ENCODE measurements at regions not wholly inside any gene's neighbourhood (a gene's known extent, or its start where the extent isn't known, plus 50 kb on each side); places are given as distances from the start of the nearest gene placed in this dataset.

- no peaks in the 10 kb centered on the region for H3K27me3 ChIP-seq (ENCODE audit: control insufficient read depth in 1 of 2, insufficient read depth in 2 of 2, low read length in 2 of 2)
- H3K27ac ChIP-seq (ENCODE audit: low read depth, low read length): no peak overlapping the region
- no peaks in the 10 kb centered on the region for H3K9me3 ChIP-seq (ENCODE audit: control insufficient read depth in 1 of 2, low read length in 2 of 2)
- no peak overlapping the region for H3K9ac ChIP-seq (ENCODE audit: low read depth in 1 of 2, low read length in 2 of 2)
- no peaks in the 10 kb centered on the region for H3K36me3 ChIP-seq (ENCODE audit: control insufficient read depth in 1 of 2, insufficient read depth in 2 of 2, low read length in 2 of 2)
- no peak overlapping the region for H3K4me3 ChIP-seq (ENCODE audit: low read depth in 1 of 2, low read length in 2 of 2)
- H3K4me1 ChIP-seq (ENCODE audit: control insufficient read depth in 1 of 2, insufficient read depth in 2 of 2, low read length in 2 of 2): no peaks in the 10 kb centered on the region
Measured at GRCh38 chr2:61774351-61774750, 79.5 kb downstream of the FAM161A start.

GRCh38 chr2:61771904-61772845, 81.7 kb downstream of the FAM161A start:
- Histone ChIP-seq H3K9me3 (ENCODE audit: control insufficient read depth in 1 of 2, low read length in 2 of 2) (no peaks in the 10 kb centered on the region), H3K4me3 (ENCODE audit: low read depth in 1 of 2, low read length in 2 of 2) (no peak overlapping the region), H3K27me3 (ENCODE audit: control insufficient read depth in 1 of 2, insufficient read depth in 2 of 2, low read length in 2 of 2) (no peaks in the 10 kb centered on the region), H3K4me1 (ENCODE audit: control insufficient read depth in 1 of 2, insufficient read depth in 2 of 2, low read length in 2 of 2) (no peaks in the 10 kb centered on the region), H3K9ac (ENCODE audit: low read depth in 1 of 2, low read length in 2 of 2) (no peak overlapping the region), H3K36me3 (ENCODE audit: control insufficient read depth in 1 of 2, insufficient read depth in 2 of 2, low read length in 2 of 2) (no peaks in the 10 kb centered on the region), H3K27ac (ENCODE audit: low read depth, low read length) (no peak overlapping the region)

GRCh38 chr2:61770746-61771145, 83.1 kb downstream of the FAM161A start:
- Histone ChIP-seq H3K9me3 (ENCODE audit: control insufficient read depth in 1 of 2, low read length in 2 of 2) (no peaks in the 10 kb centered on the region), H3K36me3 (ENCODE audit: control insufficient read depth in 1 of 2, insufficient read depth in 2 of 2, low read length in 2 of 2) (no peaks in the 10 kb centered on the region), H3K4me1 (ENCODE audit: control insufficient read depth in 1 of 2, insufficient read depth in 2 of 2, low read length in 2 of 2) (no peaks in the 10 kb centered on the region), H3K9ac (ENCODE audit: low read depth in 1 of 2, low read length in 2 of 2) (no peak overlapping the region), H3K27me3 (ENCODE audit: control insufficient read depth in 1 of 2, insufficient read depth in 2 of 2, low read length in 2 of 2) (no peaks in the 10 kb centered on the region), H3K27ac (ENCODE audit: low read depth, low read length) (no peak overlapping the region), H3K4me3 (ENCODE audit: low read depth in 1 of 2, low read length in 2 of 2) (no peak overlapping the region)

GRCh38 chr2:61770298-61770697, 83.6 kb downstream of the FAM161A start:
- Histone ChIP-seq H3K4me1 (ENCODE audit: control insufficient read depth in 1 of 2, insufficient read depth in 2 of 2, low read length in 2 of 2) (no peaks in the 10 kb centered on the region), H3K4me3 (ENCODE audit: low read depth in 1 of 2, low read length in 2 of 2) (no peak overlapping the region), H3K27ac (ENCODE audit: low read depth, low read length) (no peak overlapping the region), H3K27me3 (ENCODE audit: control insufficient read depth in 1 of 2, insufficient read depth in 2 of 2, low read length in 2 of 2) (no peaks in the 10 kb centered on the region), H3K9me3 (ENCODE audit: control insufficient read depth in 1 of 2, low read length in 2 of 2) (no peaks in the 10 kb centered on the region), H3K36me3 (ENCODE audit: control insufficient read depth in 1 of 2, insufficient read depth in 2 of 2, low read length in 2 of 2) (no peaks in the 10 kb centered on the region), H3K9ac (ENCODE audit: low read depth in 1 of 2, low read length in 2 of 2) (no peak overlapping the region)

- no peak overlapping the region for H3K27ac ChIP-seq (ENCODE audit: low read depth, low read length)
- no peaks in the 10 kb centered on the region for H3K9me3 ChIP-seq (ENCODE audit: control insufficient read depth in 1 of 2, low read length in 2 of 2)
- no peaks in the 10 kb centered on the region for H3K4me1 ChIP-seq (ENCODE audit: control insufficient read depth in 1 of 2, insufficient read depth in 2 of 2, low read length in 2 of 2)
- H3K36me3 ChIP-seq (ENCODE audit: control insufficient read depth in 1 of 2, insufficient read depth in 2 of 2, low read length in 2 of 2): no peaks in the 10 kb centered on the region
- no peak overlapping the region for H3K9ac ChIP-seq (ENCODE audit: low read depth in 1 of 2, low read length in 2 of 2)
- H3K4me3 ChIP-seq (ENCODE audit: low read depth in 1 of 2, low read length in 2 of 2): no peak overlapping the region
- no peaks in the 10 kb centered on the region for H3K27me3 ChIP-seq (ENCODE audit: control insufficient read depth in 1 of 2, insufficient read depth in 2 of 2, low read length in 2 of 2)
Measured at GRCh38 chr2:61769093-61769675, 84.7 kb downstream of the FAM161A start.

- Histone ChIP-seq H3K9me3 (ENCODE audit: control insufficient read depth in 1 of 2, low read length in 2 of 2) (no peaks in the 10 kb centered on the region), H3K4me3 (ENCODE audit: low read depth in 1 of 2, low read length in 2 of 2) (peak overlapping the region; percentile 76 to 92), H3K36me3 (ENCODE audit: control insufficient read depth in 1 of 2, insufficient read depth in 2 of 2, low read length in 2 of 2) (no peaks in the 10 kb centered on the region), H3K27me3 (ENCODE audit: control insufficient read depth in 1 of 2, insufficient read depth in 2 of 2, low read length in 2 of 2) (no peaks in the 10 kb centered on the region), H3K4me1 (ENCODE audit: control insufficient read depth in 1 of 2, insufficient read depth in 2 of 2, low read length in 2 of 2) (no peaks in the 10 kb centered on the region), H3K27ac (ENCODE audit: low read depth, low read length) (peak overlapping the region; percentile 92), H3K9ac (ENCODE audit: low read depth in 1 of 2, low read length in 2 of 2) (peak overlapping the region; percentile 92 to 95)
Measured at GRCh38 chr2:61764035-61764800, 89.6 kb downstream of the FAM161A start.

- no peaks in the 10 kb centered on the region for H3K36me3 ChIP-seq (ENCODE audit: control insufficient read depth in 1 of 2, insufficient read depth in 2 of 2, low read length in 2 of 2)
- no peaks in the 10 kb centered on the region for H3K27me3 ChIP-seq (ENCODE audit: control insufficient read depth in 1 of 2, insufficient read depth in 2 of 2, low read length in 2 of 2)
- H3K9ac ChIP-seq (ENCODE audit: low read depth in 1 of 2, low read length in 2 of 2): peak overlapping the region; percentile 92 to 95
- no peaks in the 10 kb centered on the region for H3K9me3 ChIP-seq (ENCODE audit: control insufficient read depth in 1 of 2, low read length in 2 of 2)
- H3K4me3 ChIP-seq (ENCODE audit: low read depth in 1 of 2, low read length in 2 of 2): peak overlapping the region; percentile 76 to 92
- H3K27ac ChIP-seq (ENCODE audit: low read depth, low read length): peak overlapping the region; percentile 92
- H3K4me1 ChIP-seq (ENCODE audit: control insufficient read depth in 1 of 2, insufficient read depth in 2 of 2, low read length in 2 of 2): no peaks in the 10 kb centered on the region
Measured at GRCh38 chr2:61763605-61764034, 90.2 kb downstream of the FAM161A start.

GRCh38 chr2:61762292-61762691, 91.6 kb downstream of the FAM161A start:
- no peak overlapping the region for H3K4me3 ChIP-seq (ENCODE audit: low read depth in 1 of 2, low read length in 2 of 2)
- H3K9ac ChIP-seq (ENCODE audit: low read depth in 1 of 2, low read length in 2 of 2): no peak overlapping the region
- no peaks in the 10 kb centered on the region for H3K9me3 ChIP-seq (ENCODE audit: control insufficient read depth in 1 of 2, low read length in 2 of 2)
- no peaks in the 10 kb centered on the region for H3K27me3 ChIP-seq (ENCODE audit: control insufficient read depth in 1 of 2, insufficient read depth in 2 of 2, low read length in 2 of 2)
- H3K36me3 ChIP-seq (ENCODE audit: control insufficient read depth in 1 of 2, insufficient read depth in 2 of 2, low read length in 2 of 2): no peaks in the 10 kb centered on the region
- no peaks in the 10 kb centered on the region for H3K4me1 ChIP-seq (ENCODE audit: control insufficient read depth in 1 of 2, insufficient read depth in 2 of 2, low read length in 2 of 2)
- H3K27ac ChIP-seq (ENCODE audit: low read depth, low read length): no peak overlapping the region

GRCh38 chr2:61759718-61760117, 94.1 kb downstream of the FAM161A start:
- H3K9me3 ChIP-seq (ENCODE audit: control insufficient read depth in 1 of 2, low read length in 2 of 2): no peaks in the 10 kb centered on the region

GRCh38 chr2:61759005-61759404, 94.9 kb downstream of the FAM161A start:
- no peaks in the 10 kb centered on the region for H3K4me1 ChIP-seq (ENCODE audit: control insufficient read depth in 1 of 2, insufficient read depth in 2 of 2, low read length in 2 of 2)
- no peak overlapping the region for H3K27ac ChIP-seq (ENCODE audit: low read depth, low read length)
- H3K9me3 ChIP-seq (ENCODE audit: control insufficient read depth in 1 of 2, low read length in 2 of 2): peaks cover 0 to 3% of the 10 kb centered on the region in 2 donors
- no peak overlapping the region for H3K9ac ChIP-seq (ENCODE audit: low read depth in 1 of 2, low read length in 2 of 2)
- H3K4me3 ChIP-seq (ENCODE audit: low read depth in 1 of 2, low read length in 2 of 2): no peak overlapping the region
- H3K36me3 ChIP-seq (ENCODE audit: control insufficient read depth in 1 of 2, insufficient read depth in 2 of 2, low read length in 2 of 2): no peaks in the 10 kb centered on the region
- H3K27me3 ChIP-seq (ENCODE audit: control insufficient read depth in 1 of 2, insufficient read depth in 2 of 2, low read length in 2 of 2): no peaks in the 10 kb centered on the region

More at GRCh38 chr2:61759718-61760117, 94.1 kb downstream of the FAM161A start:
- H3K27me3 ChIP-seq (ENCODE audit: control insufficient read depth in 1 of 2, insufficient read depth in 2 of 2, low read length in 2 of 2): no peaks in the 10 kb centered on the region
- H3K9ac ChIP-seq (ENCODE audit: low read depth in 1 of 2, low read length in 2 of 2): no peak overlapping the region
- no peaks in the 10 kb centered on the region for H3K4me1 ChIP-seq (ENCODE audit: control insufficient read depth in 1 of 2, insufficient read depth in 2 of 2, low read length in 2 of 2)
- H3K36me3 ChIP-seq (ENCODE audit: control insufficient read depth in 1 of 2, insufficient read depth in 2 of 2, low read length in 2 of 2): no peaks in the 10 kb centered on the region
- H3K27ac ChIP-seq (ENCODE audit: low read depth, low read length): no peak overlapping the region
- no peak overlapping the region for H3K4me3 ChIP-seq (ENCODE audit: low read depth in 1 of 2, low read length in 2 of 2)
